ENCODE measurements at regions not wholly inside any gene's neighbourhood (a gene's known extent, or its start where the extent isn't known, plus 50 kb on each side); places are given as distances from the start of the nearest gene placed in this dataset.
"Not testable (repeated sequence)": the region's sequence is repeated elsewhere in the genome, so short reads cannot be mapped to it uniquely, and the experiment has no call there.

GRCh38 chrY:7994781-7995180 lies 1083.2 kb upstream of the AMELY start:
- not testable (repeated sequence) for DNase-seq (ENCODE audit: low read depth in 4 of 4, low spot score in 2 of 4)

- no peak for DNase-seq (ENCODE audit: low read depth in 4 of 4, low spot score in 2 of 4)
Observed at GRCh38 chrY:7979770-7980169, 1068.2 kb upstream of the AMELY start.

DNA sequence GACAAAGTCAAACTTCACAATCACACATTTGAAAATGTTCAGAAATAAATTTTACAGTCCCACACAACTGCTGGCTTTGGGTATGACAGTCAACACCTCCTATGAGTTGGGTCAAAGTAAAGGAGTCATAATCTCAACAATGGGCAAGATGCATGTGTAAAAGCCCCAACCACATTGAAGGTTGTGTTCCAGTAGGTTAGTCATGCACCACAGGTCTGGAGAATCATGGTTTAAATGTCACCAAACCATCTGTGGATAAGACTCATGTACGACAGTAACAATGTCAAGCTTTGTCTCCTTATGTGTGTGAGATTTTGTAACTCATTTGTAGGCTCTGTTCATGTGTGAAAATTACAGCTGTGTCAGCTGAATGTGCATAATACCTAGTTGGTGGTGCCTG lies 1065.7 kb upstream of the AMELY start:
- DNase-seq (ENCODE audit: low read depth in 4 of 4, low spot score in 2 of 4) = no peak

DNA sequence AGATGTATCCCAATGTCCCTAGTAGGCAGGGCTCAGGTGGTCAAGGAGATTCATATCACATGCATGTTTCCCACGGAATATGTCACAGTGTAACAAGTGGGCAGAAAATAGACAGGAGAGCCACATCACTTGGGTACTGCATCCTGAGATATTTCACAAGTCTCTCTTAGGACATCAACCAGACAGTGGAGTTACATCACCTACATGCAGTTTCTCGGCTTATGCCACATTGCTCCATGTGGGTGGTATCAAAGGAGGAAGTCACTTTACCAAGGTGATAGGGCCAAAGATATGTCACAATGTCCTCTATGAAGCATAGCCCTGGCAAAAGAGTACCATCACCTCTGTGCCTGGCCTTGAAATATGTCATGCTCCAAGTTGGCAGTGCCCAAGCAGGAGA lies 1056.7 kb upstream of the AMELY start:
- no peak for DNase-seq (ENCODE audit: low read depth in 4 of 4, low spot score in 2 of 4)

GRCh38 chrY:7966916-7967315 lies 1055.4 kb upstream of the AMELY start:
- no peak for DNase-seq (ENCODE audit: low read depth in 4 of 4, low spot score in 2 of 4)

- DNase-seq (ENCODE audit: low read depth in 4 of 4, low spot score in 2 of 4) = no peak
Observed at GRCh38 chrY:7963393-7963792, 1051.8 kb upstream of the AMELY start.

- DNase-seq (ENCODE audit: low read depth in 4 of 4, low spot score in 2 of 4) = no peak
Observed at GRCh38 chrY:7962350-7962749, 1050.8 kb upstream of the AMELY start.

DNA sequence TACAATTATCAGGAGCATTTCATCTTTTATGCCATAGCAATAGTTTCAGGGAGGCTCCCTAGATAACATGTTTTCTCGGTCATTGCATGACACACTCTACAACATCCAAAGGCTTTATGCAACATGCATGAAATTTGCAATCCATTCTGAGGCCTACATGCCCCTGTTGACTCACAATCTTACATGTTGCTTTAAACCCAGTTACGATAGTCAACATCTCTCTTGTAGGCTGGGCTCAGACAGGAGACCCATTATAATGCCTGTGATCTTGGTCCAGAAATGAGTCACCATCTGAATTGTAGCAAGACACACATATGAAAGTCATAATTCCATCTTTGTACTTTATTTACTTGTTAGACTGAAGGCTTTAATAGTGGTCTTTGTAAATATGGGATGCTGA lies 1050.3 kb upstream of the AMELY start:
- no peak for DNase-seq (ENCODE audit: low read depth in 4 of 4, low spot score in 2 of 4)

DNA sequence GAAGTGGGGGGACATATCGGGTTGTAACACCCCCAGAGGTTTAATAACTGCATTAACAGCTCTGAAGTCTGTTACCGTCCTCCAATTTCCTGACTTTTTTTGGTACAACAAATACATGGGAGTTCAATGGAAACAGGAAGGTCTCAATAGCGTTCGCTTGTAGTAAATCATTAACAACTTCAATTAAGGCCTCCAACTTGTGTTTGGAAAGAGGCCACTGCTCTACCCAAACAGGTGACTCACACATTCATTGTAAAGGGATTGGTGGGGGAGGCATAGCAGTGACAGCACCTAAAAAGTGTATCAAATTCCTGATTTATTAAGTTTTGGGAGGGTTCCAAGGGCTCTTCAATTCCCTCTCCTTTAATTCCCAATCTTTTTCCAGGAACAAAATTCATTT lies 1046.2 kb upstream of the AMELY start:
- DNase-seq (ENCODE audit: low read depth in 4 of 4, low spot score in 2 of 4) = no peak

- DNase-seq (ENCODE audit: low read depth in 4 of 4, low spot score in 2 of 4) = no peak
Observed at GRCh38 chrY:7951187-7951852, 1039.8 kb upstream of the AMELY start.

DNA sequence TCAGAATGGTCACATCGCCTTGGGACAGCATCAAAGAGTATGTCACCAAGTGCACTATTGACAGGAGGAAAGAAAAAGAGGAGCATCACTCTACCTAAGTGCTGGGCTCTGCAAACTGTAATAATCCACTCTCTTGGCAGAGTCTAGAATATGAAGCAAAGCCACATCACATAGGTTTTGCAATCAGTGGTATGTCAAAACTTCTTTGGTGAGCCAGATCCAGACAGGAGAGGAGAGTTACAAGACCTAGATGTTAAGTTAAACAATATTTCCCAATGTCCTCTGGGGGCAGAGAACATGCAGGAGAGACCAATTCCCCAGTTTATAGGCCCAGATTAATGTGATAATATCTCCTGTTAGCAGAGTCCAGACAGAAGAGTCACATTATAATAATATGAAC lies 1032.6 kb upstream of the AMELY start:
- no peak for DNase-seq (ENCODE audit: low read depth in 4 of 4, low spot score in 2 of 4)

DNA sequence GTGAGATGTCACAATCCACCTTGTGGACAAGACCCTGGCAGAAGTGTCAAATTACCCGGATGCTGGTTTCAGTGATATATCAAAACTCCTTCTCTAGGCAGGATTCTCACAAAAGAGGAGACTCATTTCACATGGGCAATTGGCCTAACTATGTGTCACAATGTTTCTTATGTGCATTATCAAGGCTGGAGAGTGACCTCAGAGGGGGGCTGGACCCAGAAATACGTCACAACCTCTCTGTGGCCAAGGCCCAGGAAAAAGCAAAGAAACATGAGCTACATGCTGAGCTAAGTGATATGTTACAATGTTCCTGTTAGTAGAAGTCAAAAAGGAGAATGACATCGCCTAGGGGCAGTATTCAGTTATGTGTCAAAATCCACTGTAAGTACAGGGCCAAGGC lies 1031.2 kb upstream of the AMELY start:
- DNase-seq (ENCODE audit: low read depth in 4 of 4, low spot score in 2 of 4) = no peak

DNA sequence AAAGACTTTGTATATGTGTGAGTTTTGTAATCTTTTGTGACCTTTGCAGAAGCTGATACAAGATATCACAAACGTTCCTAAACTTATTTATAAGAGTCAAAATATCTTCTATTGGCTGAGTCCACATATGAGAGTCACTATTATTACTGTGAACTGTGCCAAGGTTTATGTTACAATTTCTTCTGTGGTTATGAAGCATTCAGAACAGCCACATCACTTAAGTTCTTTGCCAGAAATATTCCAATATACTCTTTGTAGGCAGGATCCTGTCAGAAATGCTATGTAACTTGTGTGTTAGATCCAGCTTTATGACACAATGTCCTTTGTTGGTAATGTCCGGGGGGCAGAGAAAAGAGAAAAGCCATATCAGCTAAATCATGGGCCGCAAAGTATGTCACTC lies 1030.3 kb upstream of the AMELY start:
- DNase-seq (ENCODE audit: low read depth in 4 of 4, low spot score in 2 of 4) = no peak

DNA sequence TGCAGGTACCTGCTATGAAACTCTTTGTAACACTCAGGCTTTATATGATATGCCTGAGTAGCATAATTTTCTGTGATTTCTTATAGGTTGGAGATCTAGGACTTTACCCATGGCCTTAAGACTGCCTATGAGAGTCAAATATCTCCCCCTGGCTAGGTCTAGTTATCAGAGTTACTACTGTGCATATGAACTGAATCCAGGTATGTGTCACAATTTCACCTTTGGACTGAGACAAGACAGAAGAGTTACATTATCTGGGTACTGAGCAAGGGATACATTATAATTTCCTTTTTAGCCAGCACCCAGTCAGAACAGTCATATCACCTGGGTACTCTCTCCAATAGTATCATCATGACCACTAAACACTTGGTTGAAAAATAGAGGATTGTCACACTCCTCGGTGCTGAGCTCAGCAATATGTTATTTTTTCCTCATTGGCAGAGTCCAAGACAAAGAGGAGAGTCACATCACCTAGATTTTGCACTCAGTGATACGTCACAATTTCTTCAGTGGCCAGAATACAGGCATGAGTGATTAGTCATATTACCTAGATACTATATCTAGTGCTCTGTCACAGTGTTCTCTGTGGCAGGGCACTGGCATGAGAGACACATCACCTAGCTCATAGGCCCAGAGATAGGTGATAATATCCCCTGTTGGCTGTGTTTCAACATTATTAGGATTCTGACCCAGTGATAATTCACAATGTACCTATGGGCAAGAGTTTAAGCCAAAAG lies 1027.6 kb upstream of the AMELY start:
- DNase-seq (ENCODE audit: low read depth in 4 of 4, low spot score in 2 of 4) = no peak

DNA sequence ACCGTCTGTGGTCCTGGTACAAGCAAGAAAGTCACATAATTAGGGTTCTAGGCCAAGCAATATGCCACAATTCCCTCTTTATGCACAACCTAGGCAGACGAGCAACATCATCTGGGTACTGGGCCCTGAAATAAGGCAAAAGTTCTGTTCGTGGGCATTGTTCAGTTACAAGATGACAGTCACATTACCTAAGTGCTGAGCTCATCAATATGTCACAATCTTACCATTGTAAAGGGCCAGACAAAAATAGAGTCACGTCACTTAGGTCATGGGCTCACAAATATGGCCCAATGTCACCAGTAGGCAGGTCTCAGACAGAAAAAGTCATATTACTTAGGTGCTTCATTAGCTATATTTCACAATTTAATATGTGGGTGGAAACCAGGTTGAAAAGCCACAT lies 1025.3 kb upstream of the AMELY start:
- no peak for DNase-seq (ENCODE audit: low read depth in 4 of 4, low spot score in 2 of 4)

DNA sequence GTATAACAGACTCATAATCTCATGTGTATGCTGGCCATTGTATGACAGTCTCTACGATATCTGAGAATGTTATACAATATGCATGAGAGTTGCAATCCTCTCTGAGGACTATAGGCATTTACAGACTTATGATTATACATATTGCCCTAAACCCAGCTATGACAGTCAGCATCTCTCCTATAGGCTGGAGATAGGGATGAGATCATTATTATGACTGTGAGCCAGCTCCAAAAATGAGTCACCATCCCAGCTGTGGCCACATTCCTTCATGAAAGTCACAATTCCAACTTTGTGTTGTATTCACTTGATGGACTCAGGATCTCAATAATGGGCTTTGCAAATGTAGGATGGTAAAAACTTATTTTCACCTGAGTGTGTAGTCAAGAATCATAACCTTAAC lies 1024.5 kb upstream of the AMELY start:
- DNase-seq (ENCODE audit: low read depth in 4 of 4, low spot score in 2 of 4) = no peak

DNA sequence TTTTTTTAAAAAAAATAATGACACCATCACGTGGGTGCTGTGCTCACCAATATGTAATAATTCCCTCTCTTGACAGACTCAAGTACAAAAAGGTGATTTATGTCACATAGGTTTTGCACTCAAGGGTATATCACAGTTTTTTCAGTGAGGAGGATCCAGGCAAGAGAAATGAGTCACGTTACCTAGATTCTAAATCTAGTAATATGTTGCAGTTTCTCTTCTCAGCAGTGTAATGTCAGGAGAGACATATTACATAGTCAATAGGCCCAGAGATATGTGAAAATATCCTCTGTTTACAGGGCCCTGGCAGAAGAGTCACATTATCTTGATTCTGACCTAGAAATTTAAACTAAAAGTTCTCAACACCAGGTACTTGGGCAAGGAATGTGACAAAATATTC lies 1024.1 kb upstream of the AMELY start:
- DNase-seq (ENCODE audit: low read depth in 4 of 4, low spot score in 2 of 4) = no peak

DNA sequence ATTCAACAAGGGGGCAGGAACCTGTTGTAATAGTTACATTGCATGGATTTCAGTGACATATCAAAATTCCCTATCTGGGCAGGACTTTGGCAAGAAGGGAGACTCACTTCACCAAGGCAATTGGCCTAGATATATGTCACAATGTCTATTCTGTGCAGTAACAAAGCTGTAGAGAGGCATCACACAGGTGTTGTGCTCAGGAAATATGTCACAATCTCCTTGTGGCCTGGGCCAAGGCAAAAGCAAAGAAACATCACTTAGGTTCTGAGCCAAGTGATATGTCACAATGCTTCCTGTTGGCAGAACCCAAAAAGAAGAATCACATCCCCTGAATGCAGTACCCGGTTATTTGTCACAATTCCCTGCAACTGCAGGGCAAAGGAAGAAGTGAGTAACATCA lies 1020.9 kb upstream of the AMELY start:
- DNase-seq (ENCODE audit: low read depth in 4 of 4, low spot score in 2 of 4) = no peak

- DNase-seq (ENCODE audit: low read depth in 4 of 4, low spot score in 2 of 4) = no peak
Observed at GRCh38 chrY:7929866-7930265, 1018.3 kb upstream of the AMELY start.

GRCh38 chrY:7924059-7924458 lies 1012.5 kb upstream of the AMELY start:
- DNase-seq (ENCODE audit: low read depth in 4 of 4, low spot score in 2 of 4) = no peak

DNA sequence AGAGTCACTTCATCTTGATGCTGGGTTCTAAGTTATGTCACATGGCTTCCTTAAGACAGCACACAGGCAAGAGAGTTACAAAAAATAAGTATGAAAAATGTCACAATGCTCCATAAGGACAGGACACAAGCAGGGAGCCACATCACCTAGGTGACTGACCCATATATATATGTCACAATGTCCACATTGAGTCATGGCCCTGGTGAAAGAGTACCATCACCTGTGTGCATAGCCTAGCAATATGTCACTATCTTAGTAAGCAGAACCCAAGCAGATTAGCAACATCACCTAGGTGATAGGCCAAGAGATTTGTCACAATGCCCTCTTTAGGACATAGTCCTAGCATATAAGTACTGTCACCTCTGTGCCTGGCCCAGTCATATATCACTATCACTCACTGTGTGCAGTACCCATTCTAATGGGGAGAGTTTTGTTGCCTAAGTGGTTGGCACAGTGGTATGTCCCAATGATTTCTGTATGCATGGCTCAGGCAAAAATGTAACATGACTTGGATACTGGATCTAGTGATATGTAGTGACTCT lies 1012.0 kb upstream of the AMELY start:
- DNase-seq (ENCODE audit: low read depth in 4 of 4, low spot score in 2 of 4) = no peak

- DNase-seq (ENCODE audit: low read depth in 4 of 4, low spot score in 2 of 4) = no peak
Observed at GRCh38 chrY:7920382-7920781, 1008.8 kb upstream of the AMELY start.
